ENCODE measurements at regions not wholly inside any gene's neighbourhood (a gene's known extent, or its start where the extent isn't known, plus 50 kb on each side); places are given as distances from the start of the nearest gene placed in this dataset.

GRCh38 chr6:82801083-82801482 is 264.6 kb downstream of the UBE3D start:
- TF ChIP-seq SRF (IDR thresholded peaks at IDR 0.05; ENCODE audit: low read depth in 2 of 2, low read length in 2 of 2), result no peak
- TF ChIP-seq TAF1 (IDR thresholded peaks at IDR 0.05; ENCODE audit: borderline replicate concordance, low read depth, low read length), result no peak
- no peak for TF ChIP-seq CTCF (IDR thresholded peaks at IDR 0.05 in 2 of 3, conservative IDR thresholded peaks at IDR 0.05 in 1 of 3; ENCODE audit: control insufficient read depth in 2 of 3, extremely low read depth in 1 of 3, insufficient read depth in 1 of 3, low read depth in 3 of 3, low read length in 3 of 3)
